ENCODE measurements at regions not wholly inside any gene's neighbourhood (a gene's known extent, or its start where the extent isn't known, plus 50 kb on each side); places are given as distances from the start of the nearest gene placed in this dataset.

DNA sequence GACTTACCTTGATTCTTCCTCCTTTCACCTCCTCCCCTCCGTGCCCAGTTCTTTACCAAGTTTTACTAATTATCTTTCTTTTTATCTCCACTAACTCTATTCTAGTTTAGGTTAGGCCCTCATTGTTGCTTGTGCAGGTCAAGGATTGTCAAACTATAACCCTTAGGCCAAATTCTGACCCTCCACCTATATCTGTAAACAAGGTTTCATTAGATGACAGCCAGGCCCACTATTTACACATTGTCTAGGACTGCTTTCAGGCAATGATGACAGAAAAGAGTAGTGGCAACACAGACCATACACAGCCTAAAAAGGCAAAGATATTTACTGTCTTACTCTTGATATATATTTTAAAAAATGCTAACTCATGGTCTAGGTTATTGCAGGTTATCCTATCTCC lies 212.0 kb downstream of the RAD51AP2 start:
- H3K27me3 ChIP-seq (ENCODE audit: control insufficient read depth, extremely low read depth, insufficient read depth, low read length), result no peaks in the 10 kb centered on the region
- H3K4me1 ChIP-seq (ENCODE audit: control insufficient read depth, extremely low read depth, insufficient read depth, low read length), result peaks cover 19% of the 10 kb centered on the region
- FAIRE-seq (no peak), DNase-seq (ENCODE audit: low read depth, low spot score) (no peak)
- H3K4me2 ChIP-seq (ENCODE audit: control insufficient read depth, extremely low read depth, insufficient read depth, low read depth, low read length), result no peak overlapping the region
- no peak overlapping the region for H3K27ac ChIP-seq (ENCODE audit: control insufficient read depth, insufficient read depth, low read length)
- TF ChIP-seq, protein P1, sequence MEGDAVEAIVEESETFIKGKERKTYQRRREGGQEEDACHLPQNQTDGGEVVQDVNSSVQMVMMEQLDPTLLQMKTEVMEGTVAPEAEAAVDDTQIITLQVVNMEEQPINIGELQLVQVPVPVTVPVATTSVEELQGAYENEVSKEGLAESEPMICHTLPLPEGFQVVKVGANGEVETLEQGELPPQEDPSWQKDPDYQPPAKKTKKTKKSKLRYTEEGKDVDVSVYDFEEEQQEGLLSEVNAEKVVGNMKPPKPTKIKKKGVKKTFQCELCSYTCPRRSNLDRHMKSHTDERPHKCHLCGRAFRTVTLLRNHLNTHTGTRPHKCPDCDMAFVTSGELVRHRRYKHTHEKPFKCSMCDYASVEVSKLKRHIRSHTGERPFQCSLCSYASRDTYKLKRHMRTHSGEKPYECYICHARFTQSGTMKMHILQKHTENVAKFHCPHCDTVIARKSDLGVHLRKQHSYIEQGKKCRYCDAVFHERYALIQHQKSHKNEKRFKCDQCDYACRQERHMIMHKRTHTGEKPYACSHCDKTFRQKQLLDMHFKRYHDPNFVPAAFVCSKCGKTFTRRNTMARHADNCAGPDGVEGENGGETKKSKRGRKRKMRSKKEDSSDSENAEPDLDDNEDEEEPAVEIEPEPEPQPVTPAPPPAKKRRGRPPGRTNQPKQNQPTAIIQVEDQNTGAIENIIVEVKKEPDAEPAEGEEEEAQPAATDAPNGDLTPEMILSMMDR (optimal IDR thresholded peaks at IDR 0.05 in 1 of 3, IDR thresholded peaks at IDR 0.05 in 1 of 3, conservative IDR thresholded peaks at IDR 0.05 in 1 of 3; ENCODE audit: extremely low read depth in 1 of 3, insufficient read depth in 2 of 3, low read length in 3 of 3), result no peak
- no peak overlapping the region for H3K9ac ChIP-seq (ENCODE audit: control insufficient read depth, extremely low read depth, insufficient read depth, low read length)
- H3K9me1 ChIP-seq (ENCODE audit: control insufficient read depth, extremely low read depth, insufficient read depth, low read length), result no peaks in the 10 kb centered on the region
- H4K20me1 ChIP-seq (ENCODE audit: control insufficient read depth, extremely low read depth, insufficient read depth, low read length), result no peaks in the 10 kb centered on the region
- no peaks in the 10 kb centered on the region for H3K36me3 ChIP-seq (ENCODE audit: control insufficient read depth in 2 of 2, extremely low read depth in 1 of 2, insufficient read depth in 2 of 2, low read length in 2 of 2)
- no peaks in the 10 kb centered on the region for H3K79me2 ChIP-seq (ENCODE audit: control insufficient read depth, insufficient read depth, low read length)
- dilution Hi-C loops (cut with MboI; ENCODE audit: extremely low pct_ligation_motif_present, low sequenced_read_pairs), result no loop called here
- H3K4me3 ChIP-seq (ENCODE audit: control insufficient read depth in 2 of 3, extremely low read depth in 1 of 3, insufficient read depth in 2 of 3, low read depth in 1 of 3, low read length in 3 of 3), result no peak overlapping the region
- H2AFZ ChIP-seq (ENCODE audit: control insufficient read depth, low read length), result no peak overlapping the region
- no peaks in the 10 kb centered on the region for H3K9me3 ChIP-seq (ENCODE audit: control insufficient read depth, low read depth, low read length)

DNA sequence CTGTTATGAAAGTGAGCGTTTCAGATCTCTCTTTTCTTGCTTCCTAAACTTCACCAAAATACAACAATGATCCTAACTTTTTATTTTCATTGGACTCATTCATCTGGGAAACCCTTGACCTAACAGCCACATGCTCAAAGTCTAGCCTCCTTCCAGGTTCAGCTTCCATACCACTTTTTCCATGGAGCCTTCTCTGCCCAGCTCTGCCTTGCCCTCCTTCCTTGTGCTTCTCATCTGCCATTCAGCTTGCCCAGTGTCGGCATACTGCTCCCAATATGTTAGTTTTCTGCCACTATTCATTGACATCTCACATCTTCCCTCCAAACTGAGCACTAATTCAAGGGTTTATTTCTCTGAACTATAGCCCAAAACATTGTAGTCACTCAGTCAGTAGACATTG lies 214.7 kb downstream of the RAD51AP2 start:
- H3K9ac ChIP-seq (ENCODE audit: control insufficient read depth, extremely low read depth, insufficient read depth, low read length), result peak overlapping the region; percentile 51
- H3K9me3 ChIP-seq (ENCODE audit: control insufficient read depth, low read depth, low read length), result no peaks in the 10 kb centered on the region
- peak overlapping the region; percentile 71 for H2AFZ ChIP-seq (ENCODE audit: control insufficient read depth, low read length)
- no peak for TF ChIP-seq EZH2 (IDR thresholded peaks at IDR 0.05; ENCODE audit: low read length)
- TF ChIP-seq, protein P1 (optimal IDR thresholded peaks at IDR 0.05 in 1 of 3, IDR thresholded peaks at IDR 0.05 in 1 of 3, conservative IDR thresholded peaks at IDR 0.05 in 1 of 3; ENCODE audit: extremely low read depth in 1 of 3, insufficient read depth in 2 of 3, low read length in 3 of 3), result no peak
- H3K4me3 ChIP-seq (ENCODE audit: control insufficient read depth in 2 of 3, extremely low read depth in 1 of 3, insufficient read depth in 2 of 3, low read depth in 1 of 3, low read length in 3 of 3), result peak overlapping the region in 2 of 3 experiments; percentile 4 to 35
- dilution Hi-C loops (cut with MboI; ENCODE audit: extremely low pct_ligation_motif_present, low sequenced_read_pairs), result no loop called here
- H4K20me1 ChIP-seq (ENCODE audit: control insufficient read depth, extremely low read depth, insufficient read depth, low read length), result no peaks in the 10 kb centered on the region
- H3K36me3 ChIP-seq (ENCODE audit: control insufficient read depth in 2 of 2, extremely low read depth in 1 of 2, insufficient read depth in 2 of 2, low read length in 2 of 2), result no peaks in the 10 kb centered on the region
- peak overlapping the region; percentile 64 for H3K4me2 ChIP-seq (ENCODE audit: control insufficient read depth, extremely low read depth, insufficient read depth, low read depth, low read length)
- no peaks in the 10 kb centered on the region for H3K27me3 ChIP-seq (ENCODE audit: control insufficient read depth, extremely low read depth, insufficient read depth, low read length)
- H3K4me1 ChIP-seq (ENCODE audit: control insufficient read depth, extremely low read depth, insufficient read depth, low read length), result peaks cover 29% of the 10 kb centered on the region
- DNase-seq (ENCODE audit: low read depth, low spot score) (no peak), FAIRE-seq (peak; percentile 67)
- peak overlapping the region; percentile 76 for H3K27ac ChIP-seq (ENCODE audit: control insufficient read depth, insufficient read depth, low read length)
- H3K9me1 ChIP-seq (ENCODE audit: control insufficient read depth, extremely low read depth, insufficient read depth, low read length), result no peaks in the 10 kb centered on the region
- no peaks in the 10 kb centered on the region for H3K79me2 ChIP-seq (ENCODE audit: control insufficient read depth, insufficient read depth, low read length)
